SHP77 treated with DMSO at 0.1 percent for 48 hours (cell line): ENCODE measurements at regions not wholly inside any gene's neighbourhood (a gene's known extent, or its start where the extent isn't known, plus 50 kb on each side); places are given as distances from the start of the nearest gene placed in this dataset.

Source experiments
- DNase-seq: peaks from one replicate; lab custom pipeline; 2025; lab: John Stamatoyannopoulos, UW

DNA sequence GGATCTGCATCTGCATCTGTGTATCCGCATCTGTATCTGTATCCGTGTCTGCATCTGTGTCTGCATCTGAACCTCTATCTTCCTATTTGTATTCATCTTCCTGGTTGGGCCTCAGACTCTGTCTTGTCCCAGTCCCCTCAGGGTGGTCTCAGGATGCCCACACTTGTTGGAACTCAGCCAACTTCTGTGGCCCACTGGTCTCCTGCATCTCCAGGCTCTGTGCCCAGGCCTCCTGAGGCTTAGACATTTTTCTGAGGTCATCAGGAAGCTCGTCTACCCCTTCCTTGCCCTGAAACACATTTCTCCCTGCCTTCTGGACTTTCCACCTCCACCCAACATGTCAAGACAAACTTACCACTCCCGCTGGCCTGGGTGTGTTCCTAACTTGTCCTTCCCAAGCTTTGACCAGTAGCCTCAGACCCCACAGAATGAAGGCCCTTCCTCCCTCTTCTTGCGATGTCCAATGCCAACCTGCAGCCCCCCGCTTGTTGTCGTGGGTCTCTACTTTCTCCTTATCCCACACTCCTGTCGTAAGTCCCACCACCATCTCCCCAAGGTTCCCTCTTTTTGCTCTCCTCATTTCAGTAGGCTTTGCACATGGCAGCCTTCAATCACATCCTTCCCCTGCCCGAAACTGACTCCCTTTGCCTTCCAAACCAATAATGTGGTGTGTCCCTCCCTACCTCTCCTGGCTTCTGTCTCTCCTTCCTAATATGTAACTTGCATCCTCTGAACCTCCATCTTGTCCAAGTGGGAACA lies 176.5 kb downstream of the DLL1 start:
- DNase-seq = no peak

DNA sequence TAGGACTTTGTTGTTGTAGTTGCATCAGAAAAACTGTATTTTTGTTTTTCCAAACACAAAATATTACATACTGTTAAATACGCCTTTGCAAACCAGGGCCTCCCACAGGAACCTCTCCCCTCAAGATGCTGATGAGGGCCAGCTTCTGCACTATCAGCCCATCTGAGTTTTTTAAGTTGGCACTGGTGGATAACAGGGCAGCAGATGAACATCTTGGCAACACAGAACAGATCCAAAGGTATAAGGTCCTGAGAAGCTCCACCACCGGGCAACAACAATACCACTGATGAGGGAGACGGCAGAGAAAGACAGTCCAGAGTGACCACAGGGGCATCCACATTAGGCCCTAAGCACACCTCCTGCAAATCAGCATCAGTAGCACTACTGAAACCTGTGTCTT lies 177.7 kb downstream of the DLL1 start:
- DNase-seq = no peak

DNA sequence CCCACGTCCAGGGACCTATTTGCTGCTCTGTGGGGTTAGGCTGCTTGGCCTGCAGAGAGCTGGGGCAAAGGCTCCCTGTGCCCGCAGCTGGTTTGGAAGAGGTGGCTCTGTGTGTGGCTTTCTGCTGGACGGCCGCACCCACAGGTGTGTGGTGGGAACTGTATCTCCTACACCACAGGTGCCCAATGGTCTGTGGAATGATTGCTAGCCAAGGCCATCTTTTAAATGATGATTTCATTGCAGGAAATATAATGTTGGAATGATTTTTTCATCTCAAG lies 178.4 kb downstream of the DLL1 start:
- DNase-seq = no peak

DNA sequence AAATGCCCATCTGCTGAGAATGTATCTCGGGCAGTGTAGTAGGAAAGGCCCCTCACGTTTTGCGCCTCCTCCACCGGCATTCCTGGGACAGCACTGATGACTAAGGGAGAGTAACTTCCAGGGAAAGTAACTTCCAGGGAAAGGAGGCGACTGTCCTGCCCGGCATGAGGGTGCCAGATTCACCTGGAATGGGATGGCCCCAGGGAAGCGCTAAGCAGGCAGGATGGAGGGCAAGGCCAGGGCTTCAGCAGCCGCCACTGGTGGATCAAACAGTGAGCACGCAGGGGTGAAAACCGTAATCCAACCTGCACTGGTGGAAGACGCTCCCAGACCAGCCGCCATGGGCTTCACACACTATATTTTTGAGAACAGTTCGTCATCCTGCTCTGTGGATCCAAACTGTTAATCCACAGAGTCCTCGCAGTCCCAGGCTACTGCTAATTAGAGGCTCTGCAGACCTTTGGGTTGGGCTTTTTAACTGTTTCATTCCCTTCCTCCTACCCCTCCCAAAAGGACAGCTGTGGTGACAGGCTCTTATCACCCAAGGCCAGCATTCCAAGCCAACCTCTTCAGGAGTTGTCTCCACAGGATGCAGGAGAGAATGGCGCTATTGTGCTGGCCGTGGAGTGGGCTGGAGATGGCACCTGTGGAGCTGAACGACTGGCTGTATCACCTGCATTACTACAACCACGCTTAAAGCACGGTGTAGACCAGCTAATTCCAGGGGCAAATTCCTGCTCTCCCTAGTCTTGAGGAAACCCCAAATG lies 178.9 kb downstream of the DLL1 start:
- DNase-seq = no peak

DNA sequence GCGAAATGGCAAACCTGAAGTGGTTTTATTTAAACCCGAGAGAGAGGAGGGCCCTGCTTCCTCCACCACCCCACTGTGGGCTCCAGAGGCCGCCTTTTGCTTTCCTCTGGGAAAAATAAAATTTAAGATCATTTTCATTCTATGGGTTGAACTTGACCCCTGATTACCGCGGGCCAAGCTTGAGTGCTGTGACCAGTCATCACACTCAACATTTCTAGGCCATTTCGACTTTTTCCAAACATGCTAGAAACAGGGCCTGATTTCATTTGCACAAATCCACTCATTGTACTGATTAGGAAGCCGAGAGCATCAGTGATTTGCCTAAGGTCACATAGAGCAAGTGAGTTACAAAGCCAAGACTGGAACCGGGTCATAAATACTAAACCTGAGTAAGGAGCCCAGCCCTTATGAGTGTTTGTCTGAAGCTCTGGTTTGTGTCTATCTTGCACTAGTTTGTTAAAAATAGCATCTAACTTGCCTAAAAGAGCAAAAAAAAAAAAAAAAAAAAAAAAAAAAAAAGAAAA lies 179.7 kb downstream of the DLL1 start:
- DNase-seq = no peak

DNA sequence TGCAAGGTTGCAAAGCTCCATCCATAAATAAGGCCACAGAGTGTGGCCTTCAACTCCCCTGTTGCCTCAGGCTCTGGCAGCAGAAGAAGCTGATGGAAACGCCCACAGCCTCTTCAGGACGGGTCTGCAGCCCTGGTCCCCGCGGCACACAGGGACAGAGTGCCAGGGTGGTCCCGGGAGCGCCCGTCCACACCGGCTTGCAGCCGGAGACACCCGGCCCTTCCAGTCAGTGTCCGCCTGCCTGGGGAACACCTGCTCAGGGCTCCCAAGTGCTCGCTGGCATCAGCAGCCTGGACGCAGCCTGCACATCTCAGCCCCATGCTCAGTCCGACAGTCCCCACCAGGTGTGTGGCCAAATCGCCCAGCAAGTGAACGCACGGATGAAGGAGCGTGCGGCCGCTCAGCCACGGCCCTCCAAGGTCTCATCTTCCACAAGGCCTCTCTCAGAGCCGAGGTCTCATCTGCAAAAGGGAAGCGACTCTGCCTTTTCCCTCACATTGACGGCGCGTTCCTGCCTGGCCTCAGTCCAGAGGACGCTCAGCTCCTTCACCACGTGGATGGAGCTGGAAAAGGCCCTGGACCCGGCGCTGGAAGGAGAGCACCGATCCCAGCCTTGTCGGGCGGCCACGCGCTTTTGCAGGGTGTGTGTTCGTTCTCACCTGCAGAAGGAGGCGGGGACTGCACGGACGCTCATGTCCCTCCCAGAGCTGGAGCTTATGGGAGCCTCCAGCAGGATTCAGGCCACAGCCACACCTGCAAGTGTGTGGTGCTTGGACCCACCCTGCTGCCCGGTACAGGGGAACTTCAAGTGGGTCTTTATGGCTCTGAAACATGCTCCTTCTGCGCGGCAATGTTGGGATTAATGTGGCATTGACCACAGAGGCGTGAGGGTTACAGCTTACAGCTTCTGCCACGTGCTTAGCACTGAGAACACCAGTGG lies 180.4 kb downstream of the DLL1 start:
- DNase-seq = no peak

DNA sequence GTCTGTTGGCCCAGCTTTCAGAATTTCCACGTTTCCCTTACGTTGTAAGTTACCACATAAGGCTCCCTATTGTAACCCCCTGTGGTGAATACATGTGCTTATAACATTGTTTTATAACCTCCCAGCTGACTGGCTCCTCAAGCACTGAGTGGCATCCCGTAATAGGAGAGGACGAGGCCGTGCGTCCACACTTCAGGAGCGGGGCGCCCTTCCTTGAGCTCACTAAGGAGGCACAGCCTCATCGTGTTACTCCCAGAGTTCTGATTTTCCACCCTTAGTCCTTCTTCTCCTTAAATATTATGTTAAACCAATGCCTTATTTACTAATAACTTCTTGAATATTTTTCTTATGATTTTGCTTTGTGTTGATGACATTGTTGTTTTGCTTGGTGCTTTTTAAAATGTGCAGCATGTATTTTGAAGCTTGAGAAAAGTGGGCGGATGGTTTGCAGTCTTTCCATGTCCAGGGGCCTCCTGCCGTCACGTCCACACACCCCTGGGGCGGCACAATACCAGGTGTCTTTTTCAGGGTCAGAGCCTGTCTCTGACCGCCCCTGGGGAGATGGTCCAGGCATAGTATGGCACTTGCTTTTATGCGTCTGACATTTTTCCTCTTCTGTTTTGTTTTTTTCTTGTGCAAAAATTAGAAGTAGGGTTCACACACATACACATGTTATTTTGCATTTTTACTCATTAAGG lies 181.8 kb downstream of the DLL1 start:
- DNase-seq = no peak

DNA sequence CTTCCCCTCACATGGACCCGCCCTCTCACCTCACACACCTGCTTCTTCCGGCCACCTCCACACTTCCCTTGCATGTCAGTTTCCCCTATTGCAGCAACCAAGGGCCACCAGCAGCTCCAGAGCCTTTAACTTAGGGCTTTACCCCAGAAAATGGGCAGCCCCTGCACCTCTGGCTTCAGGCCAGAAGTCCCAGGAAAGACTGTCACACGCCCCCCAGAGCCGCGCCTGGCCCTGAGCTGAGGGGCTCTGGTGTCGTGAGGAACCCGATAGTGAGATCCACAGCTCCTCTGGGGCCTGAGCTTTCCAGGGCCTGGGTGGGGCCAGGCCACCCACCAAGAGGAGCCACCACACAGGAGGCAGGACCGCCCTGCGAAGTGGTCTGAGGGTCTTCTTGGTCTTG lies 182.4 kb downstream of the DLL1 start:
- DNase-seq = no peak

DNA sequence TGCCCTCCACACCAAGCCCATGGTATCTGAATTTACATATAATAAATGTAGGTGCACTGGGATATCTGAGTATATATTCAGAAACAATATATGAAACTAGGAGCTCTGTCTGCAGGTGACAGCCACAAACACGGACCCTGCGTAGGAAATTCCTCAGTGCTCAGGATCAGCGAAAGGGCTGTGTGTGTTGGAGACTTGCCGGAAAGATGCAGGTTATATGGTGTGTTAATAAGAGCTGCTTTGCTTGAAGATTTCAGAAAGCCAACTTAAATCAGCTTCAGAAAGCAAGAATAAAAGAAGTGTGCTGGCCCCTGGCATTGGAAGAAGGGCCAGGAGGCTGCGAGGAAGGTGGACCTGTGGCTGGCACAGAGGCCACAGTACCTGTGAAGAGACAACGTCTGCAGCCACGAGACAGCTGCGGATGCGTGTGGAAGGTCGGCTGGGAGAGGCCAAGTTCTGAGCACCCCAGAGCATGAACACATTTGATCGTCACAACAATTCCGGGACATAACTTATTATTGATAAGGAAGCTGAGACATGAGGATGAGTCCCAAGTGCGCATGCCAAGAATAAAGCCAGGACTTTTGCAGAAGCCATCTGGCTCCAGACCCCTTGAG lies 183.2 kb downstream of the DLL1 start:
- no peak for DNase-seq

DNA sequence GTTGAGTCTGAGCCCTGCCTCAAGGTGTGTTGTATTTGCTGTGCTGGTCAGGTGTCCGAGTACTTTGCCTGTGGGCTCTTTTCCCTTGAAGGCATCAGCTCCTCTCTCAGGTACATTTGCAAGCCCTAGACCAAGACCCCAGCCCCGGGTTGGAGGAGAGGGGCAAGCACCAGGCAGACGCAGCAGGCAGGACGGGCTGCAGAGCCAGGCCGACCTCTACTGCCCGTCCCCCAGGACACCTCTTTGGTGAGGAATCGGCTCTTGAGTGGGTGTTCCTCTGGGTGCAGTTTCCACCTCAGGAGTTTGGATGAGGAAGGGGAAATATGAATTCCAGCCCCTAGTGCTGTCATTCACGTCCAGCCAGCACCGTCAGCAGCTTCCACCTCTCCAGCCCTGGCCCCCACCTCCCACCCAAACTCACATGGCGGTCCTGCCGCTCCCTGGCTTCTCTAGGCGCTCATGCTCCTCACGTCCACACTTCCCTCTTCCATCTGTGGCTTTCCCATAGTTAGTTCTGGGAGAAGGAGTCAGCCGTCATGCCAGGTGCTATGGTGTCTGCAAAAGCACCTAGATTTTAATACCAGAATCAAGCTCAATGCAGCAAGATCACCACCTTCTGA lies 183.9 kb downstream of the DLL1 start:
- DNase-seq = no peak

DNA sequence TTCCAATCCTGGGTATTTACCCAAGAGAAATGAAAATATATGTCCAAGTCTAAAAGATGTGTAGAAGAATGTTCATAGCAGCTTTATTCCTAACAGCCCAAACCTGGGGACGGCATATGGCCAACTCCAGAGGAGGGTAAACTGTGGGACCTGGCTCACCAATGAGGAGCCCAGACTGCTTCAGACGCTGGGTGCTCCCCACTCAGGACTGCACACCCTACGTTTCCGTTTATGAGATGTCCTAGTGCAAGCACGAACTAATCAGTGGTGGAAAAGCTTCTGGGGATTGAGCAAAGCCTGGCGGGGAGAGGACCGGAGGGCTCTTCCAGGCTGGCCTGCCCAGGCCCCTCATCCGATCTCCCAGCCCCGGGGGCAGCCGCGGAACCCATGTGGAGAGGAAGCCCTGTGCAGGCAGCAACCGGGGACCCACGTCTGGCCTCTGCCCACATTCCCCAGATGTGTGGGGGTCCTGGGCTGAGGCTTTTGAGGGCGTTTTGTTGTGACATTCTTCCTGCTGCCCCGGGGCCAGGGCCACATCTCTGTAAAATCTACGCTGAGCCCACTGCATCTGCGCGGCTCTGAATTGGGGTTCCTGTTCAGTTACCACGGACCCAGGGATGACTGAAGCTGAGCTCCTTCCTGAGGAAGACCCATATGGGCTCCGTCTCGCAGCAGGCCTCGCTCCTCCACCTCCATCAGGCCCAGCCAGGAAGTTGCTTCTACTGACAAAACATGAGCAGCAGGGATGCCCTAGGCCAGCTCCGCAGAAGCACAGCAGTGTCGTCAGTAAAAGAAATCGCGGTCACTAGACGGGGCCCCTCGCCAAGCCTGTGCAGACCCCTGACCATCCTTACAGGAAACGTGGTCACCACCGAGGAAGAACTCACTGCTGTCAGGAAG lies 188.0 kb downstream of the DLL1 start:
- DNase-seq = no peak

DNA sequence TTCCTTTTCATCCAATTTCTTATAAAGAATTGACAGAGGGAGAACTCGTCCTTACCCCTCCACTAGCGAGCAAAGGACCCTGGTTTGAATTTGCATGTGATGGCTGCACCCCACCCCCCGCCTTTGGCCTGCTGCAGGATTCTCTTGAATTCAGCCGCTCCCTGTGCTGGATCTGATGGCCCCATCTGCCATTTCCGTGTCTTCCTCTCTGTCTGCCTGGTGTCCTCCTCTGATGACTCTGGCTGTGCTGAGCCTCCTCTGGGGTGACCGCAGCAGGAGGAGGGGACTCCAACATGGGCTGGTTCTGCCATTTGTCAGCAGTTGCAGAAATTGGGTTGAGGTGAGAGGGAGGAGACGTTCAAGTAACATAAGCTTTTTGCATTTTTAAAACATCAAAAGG lies 188.8 kb downstream of the DLL1 start:
- no peak for DNase-seq

DNA sequence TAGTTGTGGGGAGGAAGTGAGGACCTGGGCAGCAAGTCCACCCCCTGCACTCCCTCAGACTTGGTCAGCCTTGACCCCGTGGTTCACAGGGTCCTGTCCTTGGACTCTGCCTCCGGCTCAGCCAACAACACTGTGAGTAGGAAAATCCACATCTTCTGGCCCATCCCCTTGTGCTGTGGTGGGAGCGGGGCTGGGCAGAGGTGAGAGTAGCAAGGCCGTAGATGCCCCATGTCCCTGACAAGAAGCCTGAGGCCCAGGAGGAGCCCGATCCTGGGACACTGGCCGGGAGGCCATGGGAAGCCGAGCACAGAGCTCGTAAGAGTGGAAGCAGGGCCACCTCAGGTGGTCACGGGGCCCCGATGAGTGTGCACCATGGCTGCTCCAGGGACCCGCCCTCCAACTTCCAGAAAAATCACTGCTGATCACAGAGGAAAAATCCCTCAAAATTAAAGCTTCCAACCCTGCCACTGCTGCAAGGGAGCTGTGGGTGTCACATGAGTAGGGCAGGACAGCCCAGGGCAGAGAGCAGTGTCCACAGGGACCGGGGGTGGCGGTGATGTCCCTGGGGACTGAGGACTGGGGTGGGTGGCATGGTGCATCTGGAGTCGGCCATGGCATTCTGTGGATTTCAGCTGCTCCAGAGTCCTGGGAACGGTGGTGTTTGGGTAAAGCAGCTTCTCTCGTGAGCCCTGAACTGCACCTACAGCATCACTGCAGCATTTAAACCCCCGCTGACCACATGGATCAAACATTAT lies 189.4 kb downstream of the DLL1 start:
- no peak for DNase-seq

DNA sequence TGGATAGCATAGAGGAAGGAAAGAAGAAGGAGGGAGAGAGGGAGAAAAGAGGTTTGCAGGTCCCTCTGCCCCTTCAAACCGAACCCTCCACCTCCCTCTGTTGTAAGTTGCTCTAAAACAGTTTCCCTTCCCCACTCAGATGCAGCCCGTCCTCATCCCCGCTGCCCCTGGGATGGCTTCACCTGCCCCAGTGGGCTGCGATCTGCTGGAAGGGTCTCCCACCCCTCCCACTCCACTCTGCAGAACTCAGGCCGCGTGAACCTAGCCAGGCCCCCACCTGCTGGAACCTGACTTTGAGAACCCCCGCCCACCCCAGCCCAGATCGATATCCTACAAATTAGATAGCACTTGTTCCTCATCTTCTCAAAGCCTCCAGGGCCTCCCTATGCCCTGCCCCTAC lies 190.8 kb downstream of the DLL1 start:
- no peak for DNase-seq

DNA sequence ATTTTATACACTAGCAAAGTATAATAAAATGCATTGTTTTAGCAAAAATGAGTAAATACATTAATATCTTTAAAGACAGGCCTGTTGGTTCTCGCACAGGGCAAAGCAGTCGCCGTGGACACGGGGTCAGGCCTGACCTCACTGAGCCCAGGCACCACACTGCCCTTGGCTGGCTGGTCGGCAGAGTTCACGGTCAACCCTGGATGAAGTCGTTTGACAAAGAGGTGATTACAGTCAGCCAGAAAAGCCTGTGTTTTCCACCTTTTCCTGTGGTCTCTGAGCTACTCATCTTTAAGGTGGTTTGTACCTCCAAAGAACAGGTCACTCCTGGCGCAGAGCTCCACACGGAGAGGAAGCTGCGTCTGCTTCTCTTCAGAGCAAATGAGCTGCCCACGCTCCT lies 191.5 kb downstream of the DLL1 start:
- DNase-seq = no peak

DNA sequence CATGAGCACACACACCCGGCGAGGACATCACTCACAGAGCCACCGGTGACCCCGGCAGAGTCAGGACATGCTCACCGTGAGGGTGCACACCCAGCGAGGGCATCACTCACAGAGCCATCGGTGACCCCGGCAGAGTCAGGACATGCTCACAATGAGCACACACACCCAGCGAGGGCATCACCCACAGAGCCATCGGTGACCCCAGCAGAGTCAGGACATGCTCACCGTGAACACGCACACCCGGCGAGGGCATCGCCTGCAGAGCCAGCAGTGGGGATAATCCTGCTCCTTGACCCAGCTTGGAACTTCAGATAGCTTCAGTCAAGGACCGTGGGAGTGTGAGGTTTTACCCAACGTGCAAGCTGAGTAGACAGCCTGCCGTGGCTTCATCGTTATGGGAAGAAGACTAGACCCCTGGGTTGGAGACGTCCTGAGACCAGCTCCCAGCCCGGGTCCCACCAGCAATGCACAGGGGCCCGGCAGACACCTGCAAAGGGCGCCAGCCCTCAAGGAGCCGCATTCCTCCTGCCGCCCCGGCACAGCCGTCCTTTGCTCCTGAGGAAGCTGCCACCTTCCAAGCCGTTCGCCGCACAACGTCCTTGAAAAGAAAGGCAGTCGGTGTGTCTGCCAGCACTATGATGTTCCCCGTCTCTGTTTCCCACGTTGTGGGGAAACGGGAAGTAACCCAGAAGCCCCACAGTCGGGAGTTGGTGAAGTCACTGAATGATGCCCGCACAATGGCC lies 192.3 kb downstream of the DLL1 start:
- no peak for DNase-seq

DNA sequence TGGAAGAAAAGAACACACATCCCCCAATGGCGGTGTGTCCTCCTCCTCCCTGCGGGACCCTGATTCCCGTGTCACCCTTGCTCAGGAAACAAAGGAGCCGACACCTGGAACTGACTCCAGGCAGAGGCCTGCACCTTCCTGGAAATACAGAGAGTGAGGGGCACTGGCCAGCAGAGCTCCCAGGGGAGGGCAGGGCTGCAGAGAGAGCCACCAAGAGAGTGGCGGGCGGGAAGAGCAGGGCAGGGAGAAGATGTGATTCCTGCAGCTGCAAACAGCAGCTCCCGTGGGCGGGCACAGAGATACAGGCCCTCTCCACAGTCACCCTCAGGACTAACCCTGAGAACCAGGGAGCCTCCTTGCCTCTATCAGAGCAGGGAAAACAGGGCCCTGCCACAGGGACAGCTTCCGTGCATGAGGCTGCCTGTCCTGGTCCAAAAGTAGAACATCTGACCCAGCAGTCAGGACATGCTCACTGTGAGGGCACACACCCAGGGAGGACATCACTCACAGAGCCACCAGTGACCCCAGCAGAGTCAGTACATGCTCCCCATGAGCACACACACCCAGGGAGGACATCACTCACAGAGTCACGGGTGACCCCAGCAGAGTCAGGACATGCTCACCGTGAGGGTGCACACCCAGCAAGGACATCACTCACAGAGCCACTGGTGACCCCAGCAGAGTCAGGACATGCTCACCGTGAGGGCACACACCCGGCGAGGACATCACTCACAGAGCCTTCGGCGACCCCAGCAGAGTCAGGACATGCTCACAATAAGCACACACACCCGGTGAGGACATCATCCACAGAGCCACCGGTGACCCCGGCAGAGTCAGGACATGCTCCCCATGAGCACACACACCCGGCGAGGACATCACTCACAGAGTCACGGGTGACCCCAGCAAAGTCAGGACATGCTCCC lies 193.1 kb downstream of the DLL1 start:
- no peak for DNase-seq
